OCI-LY1 (cell line): ENCODE measurements at regions not wholly inside any gene's neighbourhood (a gene's known extent, or its start where the extent isn't known, plus 50 kb on each side); places are given as distances from the start of the nearest gene placed in this dataset.

Experiments
- EZH2 ChIP-seq: fragments of 200-600 bp; sonication (generic), shearing (Covaris generic); IDR thresholded peaks from 2 replicates; pipeline ENCODE4 v1.8.0; 2017; ENCODE audit warnings: borderline replicate concordance, mixed run types, mild to moderate bottlenecking, antibody characterized with exemption, low read length, moderate library complexity, mixed read lengths
- TF ChIP-seq, protein P1 (sequence below): fragments of 200-600 bp; sonication (generic), shearing (Covaris generic); IDR thresholded peaks from 2 replicates; pipeline ENCODE4 v1.5.1; 2017; ENCODE audit warnings: mild to moderate bottlenecking, antibody characterized with exemption, low read length, moderate library complexity, mixed read lengths

GRCh38 chr1:76018045-76018444, 56.5 kb upstream of the ST6GALNAC3 start:
- TF ChIP-seq EZH2: no peak
- TF ChIP-seq, protein P1, sequence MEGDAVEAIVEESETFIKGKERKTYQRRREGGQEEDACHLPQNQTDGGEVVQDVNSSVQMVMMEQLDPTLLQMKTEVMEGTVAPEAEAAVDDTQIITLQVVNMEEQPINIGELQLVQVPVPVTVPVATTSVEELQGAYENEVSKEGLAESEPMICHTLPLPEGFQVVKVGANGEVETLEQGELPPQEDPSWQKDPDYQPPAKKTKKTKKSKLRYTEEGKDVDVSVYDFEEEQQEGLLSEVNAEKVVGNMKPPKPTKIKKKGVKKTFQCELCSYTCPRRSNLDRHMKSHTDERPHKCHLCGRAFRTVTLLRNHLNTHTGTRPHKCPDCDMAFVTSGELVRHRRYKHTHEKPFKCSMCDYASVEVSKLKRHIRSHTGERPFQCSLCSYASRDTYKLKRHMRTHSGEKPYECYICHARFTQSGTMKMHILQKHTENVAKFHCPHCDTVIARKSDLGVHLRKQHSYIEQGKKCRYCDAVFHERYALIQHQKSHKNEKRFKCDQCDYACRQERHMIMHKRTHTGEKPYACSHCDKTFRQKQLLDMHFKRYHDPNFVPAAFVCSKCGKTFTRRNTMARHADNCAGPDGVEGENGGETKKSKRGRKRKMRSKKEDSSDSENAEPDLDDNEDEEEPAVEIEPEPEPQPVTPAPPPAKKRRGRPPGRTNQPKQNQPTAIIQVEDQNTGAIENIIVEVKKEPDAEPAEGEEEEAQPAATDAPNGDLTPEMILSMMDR: no peak
